GM12891 (cell line): ENCODE measurements at regions not wholly inside any gene's neighbourhood (a gene's known extent, or its start where the extent isn't known, plus 50 kb on each side); places are given as distances from the start of the nearest gene placed in this dataset.

Experiments used
- POLR2A ChIP-seq: IDR thresholded peaks from 2 replicates; pipeline ENCODE4 v1.6.1; 2011; ENCODE audit warnings: low read depth, low read length, control low read depth
- POLR2AphosphoS5 ChIP-seq: IDR thresholded peaks from 2 replicates; pipeline ENCODE4 v1.6.1; 2011; ENCODE audit warnings: low read depth, low read length, control low read depth
- TAF1 ChIP-seq: IDR thresholded peaks from 2 replicates; pipeline ENCODE4 v1.6.1; 2011; ENCODE audit warnings: low read depth, low read length, control low read depth

DNA sequence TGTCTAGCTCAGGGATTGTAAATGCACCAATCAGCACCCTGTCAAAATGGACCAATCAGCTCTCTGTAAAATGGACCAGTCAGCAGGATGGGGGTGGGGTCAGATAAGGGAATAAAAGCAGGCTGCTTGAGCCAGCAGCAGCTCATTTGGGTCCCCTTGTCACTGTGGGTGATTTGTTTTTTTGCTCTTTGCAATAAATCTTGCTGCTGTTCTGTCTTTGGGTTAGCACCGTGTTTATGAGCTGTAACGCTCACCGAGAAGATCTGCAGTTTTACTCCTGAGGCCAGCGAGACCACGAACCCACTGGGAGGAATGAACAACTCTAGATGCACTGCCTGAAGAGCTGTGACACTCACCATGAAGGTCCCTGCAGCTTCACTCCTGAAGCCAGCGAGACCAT is 134.1 kb upstream of the LMNTD1 start:
- TF ChIP-seq POLR2AphosphoS5: no peak
- no peak for TF ChIP-seq TAF1
- no peak for TF ChIP-seq POLR2A
